Left colon (tissue), 2 donors: ENCODE measurements at regions not wholly inside any gene's neighbourhood (a gene's known extent, or its start where the extent isn't known, plus 50 kb on each side); places are given as distances from the start of the nearest gene placed in this dataset.

Source experiments
- ATAC-seq: fragments of 200-7000 bp; cut with Tn5 transposase; one replicate; pipeline ENCODE4 v1.9.1; 2020; ENCODE audit warnings: mild to moderate bottlenecking, moderate library complexity
- DNase-seq, 2 donors: peaks; one replicate each; pipeline ENCODE4 v3.0.0-alpha.2; 2020
- intact Hi-C, 2 donors: fragments of 100-400 bp; cut with DNase I in 1 of 2; cut with micrococcal nuclease in 1 of 2; formaldehyde crosslinking; loops; one replicate each; pipeline versions ENCODE4 v1.11.2 to v1.14.0; 2022; cut with DNase I, micrococcal nuclease
- donor health status: DM: no; HTN: no; CAD: no.
- donor health status: DM: yes; HTN: yes; CAD: no.

DNA sequence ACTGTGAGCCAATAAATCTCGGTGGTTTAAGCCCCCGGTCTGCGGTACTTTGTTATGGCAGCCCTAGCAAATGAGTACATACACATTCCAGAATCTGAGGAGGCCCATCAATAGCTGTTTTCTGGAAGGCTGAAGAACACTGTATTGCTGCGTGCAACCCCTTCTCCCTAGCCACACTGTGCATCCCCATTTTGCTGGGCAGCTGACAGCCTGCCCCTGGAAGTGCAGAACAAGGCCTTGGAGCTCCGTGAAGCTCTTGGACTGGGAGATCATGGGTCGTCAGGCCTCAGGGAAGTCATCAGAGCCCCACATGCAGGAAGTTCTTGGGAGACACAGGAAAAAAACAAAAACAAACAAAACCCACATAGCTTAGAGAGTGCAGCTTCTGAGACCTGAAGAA is 90.6 kb upstream of the ST6GAL2 start:
- intact Hi-C loops = no loop called here
- DNase-seq (no peak), ATAC-seq (no peak)

DNA sequence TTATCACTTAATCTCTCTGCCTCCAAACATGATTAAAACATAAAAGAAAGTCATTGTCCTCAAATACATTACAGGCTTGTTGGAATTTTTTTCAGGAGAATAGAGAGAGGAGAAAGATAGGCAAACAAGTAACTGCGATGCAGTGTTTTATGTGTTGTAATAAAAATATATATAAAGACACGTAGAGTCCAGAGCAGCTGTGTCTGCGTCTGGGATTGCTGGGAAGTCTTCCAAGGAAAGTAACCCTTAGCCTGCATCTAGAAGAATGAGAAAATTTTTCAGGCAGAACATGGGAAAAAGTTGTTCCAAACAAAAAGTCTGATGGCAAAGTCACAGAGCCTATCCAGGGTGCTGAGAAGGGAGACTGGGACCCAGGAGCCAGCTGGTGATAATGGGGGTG is 91.8 kb upstream of the ST6GAL2 start:
- peak; percentile 69 for ATAC-seq
- DNase-seq = no peak
- intact Hi-C loops = no loop called here

DNA sequence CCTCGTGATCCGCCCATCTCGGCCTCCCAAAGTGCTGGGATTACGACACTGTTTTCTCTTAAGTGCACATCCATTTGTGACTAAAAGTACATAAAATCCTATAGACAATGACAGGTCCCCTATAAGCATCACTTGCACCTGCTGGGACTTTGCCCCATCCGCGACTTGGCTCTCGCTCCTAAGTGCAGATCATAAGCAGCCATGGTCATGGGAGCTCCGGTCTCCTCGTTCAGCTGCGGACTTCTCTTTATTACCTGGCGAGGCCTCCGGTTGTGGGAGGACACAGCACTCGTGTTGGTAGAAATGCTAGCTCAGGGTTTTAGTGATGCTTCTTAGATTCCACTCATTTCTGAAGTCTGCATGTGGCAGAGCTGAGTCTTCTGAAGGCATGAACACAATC is 92.7 kb upstream of the ST6GAL2 start:
- DNase-seq (peak in 1 of 2 donors; percentile 12), ATAC-seq (peak; percentile 41)
- intact Hi-C loops = no loop called here

DNA sequence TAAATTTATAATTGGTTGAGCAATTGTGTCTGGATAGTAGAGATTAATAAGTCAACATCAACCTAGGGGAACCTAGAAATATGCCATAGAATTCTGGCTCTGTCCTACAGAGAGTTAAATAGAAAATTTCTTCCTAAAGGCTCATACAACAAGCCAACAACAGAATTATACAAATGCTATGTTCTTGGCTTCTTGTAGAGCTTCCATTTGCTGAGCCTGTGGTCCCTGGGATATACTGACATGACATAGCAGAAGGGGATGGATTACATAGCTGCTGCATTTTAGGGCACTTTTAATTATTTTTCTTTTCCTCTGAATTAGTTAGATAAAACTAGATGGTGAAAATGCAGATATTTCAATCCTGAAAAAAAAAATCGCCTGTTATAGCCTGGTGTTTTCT is 95.5 kb upstream of the ST6GAL2 start:
- ATAC-seq = no peak

DNA sequence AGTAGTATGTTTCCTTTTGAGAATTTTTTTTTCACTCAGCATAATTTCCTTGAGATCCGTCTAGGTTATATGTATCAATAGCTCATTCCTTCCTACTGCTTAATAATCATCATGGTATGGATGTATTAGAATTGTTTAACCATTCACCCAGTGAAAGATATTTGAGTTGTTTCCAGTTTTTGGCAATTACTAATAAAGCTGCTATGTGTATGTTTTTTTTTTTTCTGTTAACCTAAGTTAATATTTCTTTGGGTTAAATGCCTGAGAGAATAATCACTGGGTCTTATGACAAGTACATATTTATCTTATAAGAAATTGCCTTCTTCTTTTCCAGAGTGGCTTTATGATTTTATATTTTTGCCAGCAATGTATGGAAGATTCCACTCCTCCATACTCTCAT is 96.4 kb upstream of the ST6GAL2 start:
- intact Hi-C loops = no loop called here
- DNase-seq = no peak
- ATAC-seq = no peak

More for the DNA sequence above, 95.5 kb upstream of the ST6GAL2 start:
- DNase-seq = no peak
- intact Hi-C loops = no loop called here

DNA sequence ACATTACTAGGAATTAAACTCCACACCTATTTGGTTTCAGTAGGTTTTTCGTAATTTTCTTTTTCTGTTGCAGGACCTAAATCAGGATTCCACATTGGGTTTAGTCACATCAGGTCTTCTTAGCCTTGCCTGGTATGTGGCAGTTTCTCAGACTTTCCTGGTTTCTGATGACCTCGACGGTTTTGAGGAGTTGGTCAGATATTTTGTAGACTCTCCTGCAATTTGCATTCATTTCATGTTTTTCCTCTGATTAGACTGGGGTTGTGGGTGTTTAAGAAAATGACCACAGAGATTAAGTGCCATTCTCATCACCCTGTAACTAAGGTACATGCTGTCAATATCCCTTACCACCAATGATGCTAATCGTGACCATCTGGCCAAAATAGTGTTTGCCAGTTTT is 97.3 kb upstream of the ST6GAL2 start:
- intact Hi-C loops = no loop called here
- DNase-seq = no peak
- no peak for ATAC-seq

DNA sequence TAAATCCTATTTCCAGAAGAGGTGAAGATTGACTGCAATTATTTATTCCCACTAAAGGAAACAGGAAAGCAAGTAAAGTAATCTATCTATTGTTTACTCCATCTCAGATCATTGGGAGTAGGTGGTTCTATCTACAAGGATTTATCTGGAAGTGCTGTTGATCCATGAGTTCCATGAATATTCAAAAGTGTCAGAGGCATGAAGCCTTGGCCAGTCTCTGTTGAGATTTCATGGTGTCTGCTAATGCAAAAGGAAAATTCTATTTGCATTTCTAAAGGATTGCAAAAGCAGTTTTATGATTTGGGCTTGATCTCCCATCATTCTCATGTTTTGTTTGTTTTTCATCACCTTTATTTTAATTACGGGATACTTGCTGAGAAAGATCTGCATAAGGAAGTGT is 102.4 kb upstream of the ST6GAL2 start:
- intact Hi-C loops = no loop called here
- ATAC-seq (no peak), DNase-seq (no peak)

DNA sequence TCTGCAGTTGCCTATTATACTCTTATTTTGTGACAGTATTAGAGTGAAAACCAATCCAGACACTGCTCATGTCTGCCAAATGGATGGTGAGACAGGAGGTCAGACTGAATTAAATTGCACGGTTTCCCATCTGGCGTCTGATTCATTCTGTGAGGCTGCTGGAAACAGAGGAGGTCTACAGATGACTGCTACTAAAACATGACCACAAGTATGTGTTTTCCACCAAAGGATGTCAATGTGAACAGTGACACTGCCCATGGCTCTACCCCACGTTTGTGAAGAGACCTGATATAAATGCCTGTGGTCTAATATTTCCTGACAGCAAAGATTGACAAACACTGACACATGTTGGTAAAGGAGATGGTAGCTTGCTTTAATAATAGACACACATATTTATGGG is 104.3 kb upstream of the ST6GAL2 start:
- intact Hi-C loops = no loop called here
- no peak for ATAC-seq
- DNase-seq = no peak

DNA sequence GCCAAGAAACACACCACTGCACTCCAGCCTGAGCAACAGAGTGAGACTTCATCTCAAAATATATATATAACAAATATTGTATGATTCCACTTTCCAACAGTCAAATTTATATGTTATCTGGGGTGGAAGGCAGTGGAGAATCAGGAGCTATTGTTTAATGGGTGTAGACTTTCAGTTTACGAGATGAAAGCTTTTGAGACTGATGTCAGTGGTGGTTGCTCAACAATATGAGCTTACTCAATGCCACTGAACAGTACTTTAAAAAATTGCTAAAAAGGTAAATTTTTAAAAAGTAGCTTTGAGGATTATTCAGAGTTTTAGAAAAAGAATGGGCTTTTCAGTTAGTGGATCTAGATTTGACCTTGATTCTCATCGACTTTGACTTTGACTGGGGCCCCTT is 105.9 kb upstream of the ST6GAL2 start:
- no peak for ATAC-seq
- intact Hi-C loops = no loop called here
- DNase-seq = no peak

DNA sequence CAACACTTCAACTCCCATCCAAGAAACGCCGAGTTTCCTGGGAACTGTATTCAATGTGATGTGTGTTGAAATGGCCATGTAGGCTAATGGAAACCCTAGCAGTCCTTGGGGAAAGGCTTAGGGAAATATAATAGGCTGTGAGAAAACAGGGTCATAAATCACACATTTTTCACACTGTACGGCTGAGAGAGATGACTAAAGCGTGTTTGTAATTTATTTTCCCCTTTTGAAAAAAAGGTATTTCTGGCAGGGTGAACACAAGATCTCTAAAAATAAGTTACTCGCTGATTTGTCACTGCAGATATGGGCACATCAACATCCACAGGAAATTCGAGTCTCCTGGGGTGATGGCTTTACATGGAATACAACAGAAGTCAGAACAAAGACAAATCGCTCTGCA is 109.6 kb upstream of the ST6GAL2 start:
- intact Hi-C loops = no loop called here
- ATAC-seq = no peak
- no peak for DNase-seq

DNA sequence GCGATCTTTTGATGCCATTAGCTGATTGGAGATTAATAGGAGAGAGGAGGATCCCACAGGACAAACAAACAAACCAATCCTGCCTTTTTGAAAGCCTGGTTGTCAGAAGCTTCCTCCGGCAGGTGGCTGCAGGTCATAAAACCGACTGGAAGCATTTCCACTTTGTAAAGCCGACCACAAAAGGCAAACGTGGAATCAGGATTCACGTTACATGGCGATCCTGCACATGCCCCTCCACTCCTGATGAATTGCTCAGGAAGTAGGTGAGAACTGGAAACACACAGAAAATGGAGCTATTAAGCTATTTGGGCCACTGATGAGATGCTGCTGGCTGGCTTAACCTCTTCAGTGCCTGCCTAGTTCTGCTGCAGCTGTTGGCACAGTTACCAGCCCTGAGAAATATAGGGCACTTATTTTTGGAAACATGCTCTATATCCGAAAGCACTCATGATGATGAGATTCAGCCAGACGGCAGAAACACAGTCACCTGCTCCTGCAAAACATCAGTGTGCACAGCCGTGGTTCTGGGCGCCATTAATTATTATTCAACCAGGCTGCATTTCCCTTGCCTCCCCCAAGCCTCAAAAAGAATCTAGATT is 110.3 kb upstream of the ST6GAL2 start:
- intact Hi-C loops = no loop called here
- peak in 1 of 2 donors; percentile 16 for DNase-seq
- ATAC-seq = peak; percentile 40

DNA sequence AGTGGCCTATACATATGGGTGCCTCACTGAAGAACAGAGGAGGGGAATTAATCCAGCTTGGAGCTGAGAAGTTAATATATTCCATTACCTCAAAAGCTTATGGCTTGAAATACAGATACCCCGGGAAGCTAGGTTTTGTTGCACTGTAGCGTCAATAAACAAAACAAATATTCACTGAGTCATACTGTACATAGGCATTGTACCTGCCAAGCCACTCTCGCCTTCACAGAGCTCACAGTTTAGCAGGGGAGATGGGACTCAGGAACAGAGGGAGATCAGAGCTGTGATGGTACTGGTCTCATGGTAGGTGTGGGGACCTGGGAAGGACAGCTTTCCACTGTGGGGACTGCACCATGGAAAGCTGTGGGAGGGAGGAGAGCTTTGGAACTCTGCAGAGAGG is 111.2 kb upstream of the ST6GAL2 start:
- intact Hi-C loops = no loop called here
- DNase-seq (no peak), ATAC-seq (no peak)

DNA sequence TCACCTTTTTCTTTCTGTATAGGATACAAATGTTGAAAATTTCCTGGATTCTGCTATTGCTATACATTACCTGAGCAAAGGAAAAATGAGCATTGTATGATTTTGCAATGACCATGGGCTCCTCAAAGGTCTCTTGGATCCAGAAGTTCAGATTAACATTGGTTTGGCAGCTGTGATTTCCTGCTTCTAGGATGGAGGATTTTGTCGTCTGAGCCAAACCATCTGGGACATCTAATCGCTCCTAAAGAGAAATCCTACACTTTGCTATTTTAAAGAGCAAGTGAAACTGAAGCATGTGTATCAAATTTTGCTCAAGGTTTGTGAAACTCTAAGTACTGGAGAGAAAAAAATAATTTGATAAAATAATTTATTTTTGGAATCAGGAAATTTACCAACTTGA is 115.1 kb upstream of the ST6GAL2 start:
- DNase-seq = no peak
- intact Hi-C loops = no loop called here
- ATAC-seq = no peak

DNA sequence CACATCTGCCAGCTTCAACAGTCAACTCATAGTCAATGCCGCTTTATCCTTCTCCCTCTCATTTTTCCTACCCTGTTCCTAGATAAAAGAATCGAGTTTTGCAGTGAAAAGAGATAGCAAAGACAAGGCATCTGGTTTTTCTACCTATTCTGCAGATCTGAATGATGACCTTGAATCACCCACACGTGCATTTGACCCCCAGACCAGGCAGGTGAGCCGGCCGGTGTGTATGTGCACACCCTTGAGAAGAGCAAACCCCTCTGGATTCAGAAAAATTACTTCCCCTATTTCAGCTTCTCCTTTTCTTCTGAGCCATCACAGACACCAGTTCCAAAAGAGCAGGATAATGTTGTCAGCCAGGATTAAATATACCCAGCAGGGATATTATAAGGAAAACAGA is 115.6 kb upstream of the ST6GAL2 start:
- ATAC-seq = no peak

DNA sequence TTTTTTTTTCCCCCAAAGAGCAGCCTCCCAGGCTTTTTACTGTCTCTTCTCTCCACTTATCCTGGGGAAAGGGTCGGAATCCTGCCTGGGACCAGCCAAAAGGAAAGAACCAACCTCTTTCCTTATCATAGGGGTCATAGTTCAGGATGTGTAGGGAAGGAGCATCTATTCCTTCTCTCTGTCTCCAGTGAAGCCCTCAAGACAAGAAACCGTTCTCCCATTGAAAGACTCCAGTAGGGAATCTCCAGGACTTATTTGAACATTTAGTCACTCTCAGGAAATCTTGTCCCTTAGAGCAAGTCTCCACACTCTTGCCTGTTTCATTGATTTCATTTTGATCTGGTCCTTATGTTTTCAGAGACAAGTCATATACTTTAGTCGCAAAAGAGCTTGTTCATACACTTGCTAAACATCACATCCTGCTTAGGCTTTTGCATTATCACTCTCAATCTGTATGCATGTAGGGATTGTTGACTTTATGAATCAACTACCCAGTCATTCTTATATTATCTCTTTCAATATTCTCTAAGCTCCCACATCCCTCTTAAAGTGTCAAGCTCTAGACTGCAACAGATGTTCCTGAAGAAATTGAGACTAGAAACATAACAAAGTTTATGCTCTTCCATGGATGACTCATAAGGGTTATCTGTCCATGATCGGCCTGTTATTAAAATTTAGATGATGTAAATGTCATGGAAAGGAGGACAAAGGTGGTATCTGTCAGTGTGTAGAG is 116.2 kb upstream of the ST6GAL2 start:
- ATAC-seq = peak; percentile 39
- intact Hi-C loops = no loop called here
- no peak for DNase-seq

More for the DNA sequence above, 115.6 kb upstream of the ST6GAL2 start:
- intact Hi-C loops = no loop called here
- no peak for DNase-seq

DNA sequence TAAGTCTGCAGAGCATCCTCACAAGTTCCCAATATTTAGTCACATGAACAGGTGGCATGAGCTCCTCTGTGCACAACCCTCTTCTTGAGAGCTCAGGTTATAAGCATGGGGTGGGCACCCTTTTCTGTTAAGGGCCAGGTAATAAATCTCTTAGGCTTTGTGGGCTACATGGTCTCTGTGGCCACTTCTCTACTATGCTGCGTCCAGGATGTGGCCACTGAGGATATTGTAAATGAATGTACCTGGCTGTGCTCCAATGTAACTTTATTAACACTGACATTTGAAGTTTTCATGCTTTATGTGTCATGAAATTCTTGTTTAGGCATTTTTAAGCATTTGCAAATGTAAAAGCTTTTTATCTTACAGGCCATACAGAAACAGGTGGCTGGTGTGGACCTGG is 116.8 kb upstream of the ST6GAL2 start:
- intact Hi-C loops = no loop called here
- ATAC-seq (no peak), DNase-seq (no peak)

DNA sequence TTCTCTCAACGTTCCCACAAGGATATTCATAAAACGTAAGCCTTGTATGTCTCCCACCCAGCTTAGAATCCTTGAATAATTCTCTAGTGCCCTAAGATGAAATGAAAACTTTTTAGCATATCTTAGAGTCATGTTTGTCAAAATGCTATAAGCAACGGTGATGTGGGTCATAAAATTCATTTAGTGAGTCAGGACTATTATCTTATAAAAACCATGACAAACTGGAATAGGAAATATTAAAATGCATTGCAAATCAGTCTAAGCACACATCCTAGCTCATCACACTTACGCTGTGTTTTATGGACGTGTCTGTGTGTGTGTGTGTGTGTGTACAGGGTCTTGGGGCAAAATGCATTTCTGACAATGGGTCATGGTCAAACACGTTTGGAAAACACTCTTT is 119.9 kb upstream of the ST6GAL2 start:
- DNase-seq (no peak), ATAC-seq (no peak)
- intact Hi-C loops = no loop called here

DNA sequence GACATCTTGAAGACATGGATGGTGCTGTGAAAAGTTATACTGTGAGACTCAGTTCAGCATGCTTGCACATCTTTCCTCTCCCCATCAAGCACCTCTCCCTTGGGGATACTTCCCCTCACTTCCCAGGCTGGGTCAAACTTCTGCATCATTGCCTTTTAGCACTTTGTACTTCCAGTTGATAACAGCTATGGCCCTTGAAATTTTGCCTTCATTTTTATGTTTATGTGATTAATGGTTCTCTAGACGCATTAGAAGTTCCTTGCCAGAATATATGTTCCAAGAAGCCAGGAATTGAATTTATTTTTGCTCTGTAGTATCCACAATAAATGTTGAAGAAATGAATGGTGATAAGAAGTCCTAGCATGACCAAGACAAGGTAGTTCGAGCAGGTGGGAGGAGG is 120.9 kb upstream of the ST6GAL2 start:
- intact Hi-C loops = no loop called here
- DNase-seq (no peak), ATAC-seq (no peak)

DNA sequence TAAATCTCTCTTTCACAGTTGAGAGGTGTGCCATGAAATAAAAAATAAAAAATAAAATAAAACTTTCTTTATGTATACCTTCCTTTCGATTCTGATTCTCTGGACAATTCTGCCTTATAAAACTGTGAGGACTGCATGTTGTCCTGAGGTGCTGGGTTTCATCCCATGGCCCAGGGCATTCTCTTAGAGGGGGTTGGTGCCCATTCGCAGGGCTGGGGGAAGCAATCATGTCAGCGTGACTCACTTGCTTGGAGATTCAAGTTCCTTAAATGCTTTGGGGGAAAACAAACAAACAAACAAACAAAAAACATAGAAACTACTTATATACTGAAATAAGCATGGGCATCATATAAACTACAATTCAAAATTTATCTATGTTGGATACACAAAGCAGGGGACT is 122.0 kb upstream of the ST6GAL2 start:
- intact Hi-C loops = no loop called here
- DNase-seq = no peak
- no peak for ATAC-seq

DNA sequence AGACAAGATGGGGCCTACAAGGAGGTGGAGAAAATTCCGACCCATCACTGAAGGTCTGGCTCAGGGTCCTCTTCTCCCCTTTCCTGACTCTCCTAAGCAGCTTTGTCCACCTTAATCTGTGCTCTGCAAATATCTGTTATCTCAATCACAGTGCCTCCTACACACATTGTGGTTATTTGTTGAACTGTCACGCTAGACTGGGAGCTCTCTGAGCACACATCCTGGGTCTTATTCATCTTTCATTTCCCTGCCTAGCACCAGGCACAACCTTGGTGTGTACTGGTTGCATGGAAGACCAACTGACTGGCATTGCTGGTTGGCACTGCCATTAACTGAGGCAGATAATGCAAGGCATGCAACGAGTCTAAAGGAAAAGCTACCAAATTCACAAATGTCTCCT is 122.9 kb upstream of the ST6GAL2 start:
- intact Hi-C loops = no loop called here
- DNase-seq (no peak), ATAC-seq (no peak)

DNA sequence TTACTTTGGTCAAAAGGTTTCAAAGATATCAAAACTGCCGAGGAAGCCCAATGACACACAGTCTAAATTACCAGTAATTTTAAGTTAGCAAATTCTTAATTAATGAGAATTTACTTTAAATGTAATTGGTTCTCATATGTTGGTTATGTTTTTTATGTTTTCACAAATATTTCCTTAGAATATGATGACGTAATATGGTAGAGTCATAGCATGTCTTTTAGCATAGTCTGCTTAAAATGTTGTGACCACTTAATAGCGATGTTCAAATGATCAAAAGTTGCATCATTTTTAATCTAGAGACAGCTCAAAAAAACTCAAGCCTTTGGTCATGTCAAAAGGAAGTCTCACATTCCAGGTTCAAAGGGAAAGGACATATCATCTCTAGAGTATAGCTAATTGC is 123.3 kb upstream of the ST6GAL2 start:
- no peak for DNase-seq

More for the DNA sequence above, 123.3 kb upstream of the ST6GAL2 start:
- ATAC-seq = no peak
- intact Hi-C loops = no loop called here
